Glutamatergic neuron (in vitro differentiated cells): ENCODE measurements at regions not wholly inside any gene's neighbourhood (a gene's known extent, or its start where the extent isn't known, plus 50 kb on each side); places are given as distances from the start of the nearest gene placed in this dataset.

Experiments used
- DNase-seq: peaks from one replicate; pipeline ENCODE4 v3.0.0; 2022
- H3K27ac Mint-ChIP-seq: one replicate; pipeline ENCODE4 v1.8.0; 2020; ENCODE audit warnings: mild to moderate bottlenecking, mixed read lengths, inconsistent platforms; ENCODE audit not compliant: unreplicated experiment
- H3K27me3 Mint-ChIP-seq: one replicate; pipeline ENCODE4 v1.8.0; 2020; ENCODE audit warnings: mild to moderate bottlenecking, moderate library complexity, mixed read lengths, inconsistent platforms; ENCODE audit not compliant: unreplicated experiment
- H3K36me3 Mint-ChIP-seq: one replicate; pipeline ENCODE4 v1.8.0; 2020; ENCODE audit warnings: mild to moderate bottlenecking, mixed read lengths, inconsistent platforms; ENCODE audit not compliant: unreplicated experiment
- H3K4me1 Mint-ChIP-seq: one replicate; pipeline ENCODE4 v1.8.0; 2020; ENCODE audit warnings: mild to moderate bottlenecking, low read depth, mixed read lengths, inconsistent platforms; ENCODE audit not compliant: unreplicated experiment
- H3K4me3 Mint-ChIP-seq: one replicate; pipeline ENCODE4 v1.8.0; 2020; ENCODE audit warnings: mild to moderate bottlenecking, mixed read lengths, inconsistent platforms; ENCODE audit not compliant: unreplicated experiment
- H3K9me3 Mint-ChIP-seq: one replicate; pipeline ENCODE4 v1.8.0; 2020; ENCODE audit warnings: mild to moderate bottlenecking, moderate library complexity, mixed read lengths, inconsistent platforms; ENCODE audit not compliant: unreplicated experiment
- TF ChIP-seq, protein P1 (sequence below): fragments of 200-600 bp; sonication (generic); IDR thresholded peaks from one replicate; pipeline ENCODE4 v1.5.0; 2021; ENCODE audit not compliant: partially characterized antibody, unreplicated experiment

DNA sequence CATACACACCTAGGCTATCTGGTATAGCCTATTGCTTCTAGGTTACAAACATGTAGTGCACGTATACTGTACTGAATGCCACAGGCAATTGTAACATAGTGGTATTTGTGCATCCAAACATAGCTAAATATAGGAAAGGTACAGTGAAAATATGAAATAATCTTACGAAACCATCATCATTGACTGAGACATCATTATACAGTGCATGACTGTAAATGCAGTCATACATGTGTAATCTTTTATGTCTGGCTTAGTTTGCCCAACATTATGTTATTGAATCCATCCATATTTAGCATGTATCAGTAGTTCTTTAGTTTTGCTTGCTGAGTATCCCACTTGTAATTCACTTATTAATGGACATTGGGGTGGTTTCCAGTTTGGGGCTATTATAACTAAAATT is 124.9 kb downstream of the CYLD start:
- Mint-ChIP-seq H3K4me1 (no peaks in the 10 kb centered on the region), H3K36me3 (no peaks in the 10 kb centered on the region), H3K27me3 (peaks cover under 1% of the 10 kb centered on the region), H3K4me3 (no peak overlapping the region), H3K9me3 (no peaks in the 10 kb centered on the region), H3K27ac (no peak overlapping the region)
- no peak for DNase-seq
- TF ChIP-seq, protein P1, sequence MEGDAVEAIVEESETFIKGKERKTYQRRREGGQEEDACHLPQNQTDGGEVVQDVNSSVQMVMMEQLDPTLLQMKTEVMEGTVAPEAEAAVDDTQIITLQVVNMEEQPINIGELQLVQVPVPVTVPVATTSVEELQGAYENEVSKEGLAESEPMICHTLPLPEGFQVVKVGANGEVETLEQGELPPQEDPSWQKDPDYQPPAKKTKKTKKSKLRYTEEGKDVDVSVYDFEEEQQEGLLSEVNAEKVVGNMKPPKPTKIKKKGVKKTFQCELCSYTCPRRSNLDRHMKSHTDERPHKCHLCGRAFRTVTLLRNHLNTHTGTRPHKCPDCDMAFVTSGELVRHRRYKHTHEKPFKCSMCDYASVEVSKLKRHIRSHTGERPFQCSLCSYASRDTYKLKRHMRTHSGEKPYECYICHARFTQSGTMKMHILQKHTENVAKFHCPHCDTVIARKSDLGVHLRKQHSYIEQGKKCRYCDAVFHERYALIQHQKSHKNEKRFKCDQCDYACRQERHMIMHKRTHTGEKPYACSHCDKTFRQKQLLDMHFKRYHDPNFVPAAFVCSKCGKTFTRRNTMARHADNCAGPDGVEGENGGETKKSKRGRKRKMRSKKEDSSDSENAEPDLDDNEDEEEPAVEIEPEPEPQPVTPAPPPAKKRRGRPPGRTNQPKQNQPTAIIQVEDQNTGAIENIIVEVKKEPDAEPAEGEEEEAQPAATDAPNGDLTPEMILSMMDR = no peak

DNA sequence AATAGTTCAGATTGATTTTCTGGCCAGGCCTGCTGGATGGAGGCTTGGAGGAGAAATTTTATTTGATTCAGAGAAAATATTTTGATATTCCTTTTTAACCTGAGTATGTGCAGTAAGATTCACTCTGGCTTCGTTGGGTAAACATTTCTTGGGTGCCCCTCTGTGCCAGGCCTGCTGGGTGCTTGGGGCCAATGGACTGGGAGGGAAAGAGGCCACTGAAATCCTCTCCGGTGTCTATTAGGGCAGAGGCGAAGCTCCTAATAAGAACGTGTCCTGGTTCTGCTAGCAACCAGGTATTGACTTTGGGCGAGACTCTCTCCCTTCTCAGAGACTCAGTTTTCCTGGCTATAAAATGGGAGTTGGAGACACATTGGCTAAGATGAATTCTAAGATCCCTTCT is 122.5 kb downstream of the CYLD start:
- peaks cover 4% of the 10 kb centered on the region for H3K27me3 Mint-ChIP-seq
- H3K36me3 Mint-ChIP-seq = no peaks in the 10 kb centered on the region
- H3K4me3 Mint-ChIP-seq = no peak overlapping the region
- no peak overlapping the region for H3K27ac Mint-ChIP-seq
- H3K4me1 Mint-ChIP-seq = no peaks in the 10 kb centered on the region
- DNase-seq = no peak
- TF ChIP-seq, protein P1 = no peak
- H3K9me3 Mint-ChIP-seq = no peaks in the 10 kb centered on the region

DNA sequence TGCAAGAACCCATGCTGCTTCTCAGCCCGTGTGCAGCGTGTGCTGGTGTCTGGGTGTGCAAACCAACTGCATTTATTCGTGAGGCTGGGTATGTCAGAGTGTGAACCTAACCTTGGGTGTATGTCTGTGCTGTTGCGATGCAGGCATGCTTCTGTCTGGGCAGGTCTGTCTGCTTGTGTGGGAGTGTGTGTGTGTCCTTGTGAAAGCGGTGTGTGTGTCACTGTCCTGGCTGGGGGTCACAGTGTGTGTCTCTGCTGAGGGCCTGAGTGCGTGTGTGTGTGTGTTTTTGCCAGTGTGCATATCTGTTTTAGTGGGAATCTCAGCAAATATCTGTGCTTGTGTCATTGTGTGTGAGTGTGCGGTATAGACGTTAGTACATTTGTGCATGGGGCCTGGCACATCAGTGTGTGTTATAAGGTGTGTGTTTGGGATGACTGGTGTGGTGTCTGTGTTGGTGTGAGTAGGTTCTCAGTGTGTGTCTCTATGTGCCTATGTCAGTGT is 121.8 kb downstream of the CYLD start:
- TF ChIP-seq, protein P1 = no peak

DNA sequence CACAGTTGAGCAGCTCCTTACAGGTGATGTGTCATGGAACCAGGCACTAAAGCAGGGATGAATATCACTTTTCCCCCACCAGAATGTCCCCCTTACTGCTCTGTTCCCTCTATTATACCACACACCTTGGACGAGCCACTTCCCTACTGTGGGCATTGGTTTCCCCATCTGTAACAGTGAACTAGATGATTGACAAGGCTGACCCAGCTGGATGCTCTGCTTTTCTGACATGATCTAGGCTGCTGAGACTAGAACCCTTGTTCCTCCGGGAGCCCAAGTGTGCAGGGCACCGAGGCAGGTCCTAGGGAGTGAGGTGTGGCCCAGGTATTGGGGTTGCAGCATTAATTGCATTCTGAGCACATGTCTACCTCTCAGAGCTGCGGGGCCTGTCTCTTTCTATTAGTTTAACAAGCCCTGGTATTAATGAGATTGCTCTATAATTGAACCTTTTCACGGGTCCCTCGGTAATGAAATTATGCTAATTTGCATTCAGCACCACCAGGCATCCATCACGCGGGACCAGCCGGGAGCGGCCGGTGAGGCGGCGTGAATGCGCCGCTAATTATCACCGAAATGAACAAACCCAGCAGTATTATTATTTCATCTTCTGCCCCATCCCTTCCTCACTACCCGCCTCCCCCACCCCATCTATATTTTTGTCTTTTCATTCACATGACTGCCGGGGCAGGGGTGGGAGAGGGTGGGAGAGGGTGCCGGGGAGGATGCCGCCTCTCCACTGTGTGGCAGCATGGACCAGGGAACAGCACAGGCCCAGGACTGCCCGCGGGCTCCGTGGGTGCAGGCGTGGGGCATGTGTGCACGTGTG is 121.1 kb downstream of the CYLD start:
- Mint-ChIP-seq H3K4me1 (no peaks in the 10 kb centered on the region), H3K36me3 (no peaks in the 10 kb centered on the region), H3K27ac (no peak overlapping the region), H3K27me3 (peaks cover 4% of the 10 kb centered on the region), H3K9me3 (no peaks in the 10 kb centered on the region), H3K4me3 (no peak overlapping the region)
- peak; percentile 39 for DNase-seq
- TF ChIP-seq, protein P1 = no peak

More for the DNA sequence above, 121.8 kb downstream of the CYLD start:
- Mint-ChIP-seq H3K4me3 (no peak overlapping the region), H3K27ac (no peak overlapping the region), H3K36me3 (no peaks in the 10 kb centered on the region), H3K27me3 (peaks cover 4% of the 10 kb centered on the region), H3K9me3 (no peaks in the 10 kb centered on the region), H3K4me1 (no peaks in the 10 kb centered on the region)
- DNase-seq = no peak

DNA sequence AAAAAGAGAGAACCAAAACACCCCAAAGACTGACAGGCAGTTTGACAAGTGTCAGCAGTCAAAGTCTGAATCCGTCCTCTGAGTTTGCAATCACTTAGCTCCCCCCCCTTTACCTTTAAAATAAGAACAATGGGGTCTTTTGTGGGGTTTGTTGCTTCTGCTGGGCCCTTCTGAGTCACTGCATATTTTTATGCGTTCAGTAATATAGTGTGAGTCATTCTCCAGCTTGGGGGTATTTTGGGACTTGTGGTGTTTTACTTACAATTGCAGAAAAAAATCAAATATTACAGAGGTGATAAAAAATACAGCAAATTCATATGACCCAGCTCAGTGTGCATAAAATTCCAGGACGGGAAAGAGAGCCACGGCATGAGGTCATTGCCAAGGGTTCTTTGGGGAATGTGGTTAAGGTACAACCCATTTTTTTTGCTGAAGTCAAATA is 120.1 kb downstream of the CYLD start:
- Mint-ChIP-seq H3K27me3 (peaks cover 5% of the 10 kb centered on the region), H3K9me3 (no peaks in the 10 kb centered on the region), H3K27ac (no peak overlapping the region), H3K36me3 (no peaks in the 10 kb centered on the region), H3K4me1 (no peaks in the 10 kb centered on the region), H3K4me3 (no peak overlapping the region)
- no peak for DNase-seq
- TF ChIP-seq, protein P1 = no peak
